HUES6 (cell line): ENCODE measurements at regions not wholly inside any gene's neighbourhood (a gene's known extent, or its start where the extent isn't known, plus 50 kb on each side); places are given as distances from the start of the nearest gene placed in this dataset.

Experiments
- H3K27ac ChIP-seq: 2 replicates; pipeline ENCODE4 v1.7.0; 2013; ENCODE audit warnings: low read depth, mild to moderate bottlenecking, low read length, inconsistent platforms
- H3K27me3 ChIP-seq: 2 replicates; pipeline ENCODE4 v1.6.1; 2013; ENCODE audit warnings: low read length; ENCODE audit not compliant: control insufficient read depth, insufficient read depth
- H3K36me3 ChIP-seq: 2 replicates; pipeline ENCODE4 v1.6.1; 2013; ENCODE audit warnings: low read length; ENCODE audit not compliant: control insufficient read depth, insufficient read depth
- H3K4me1 ChIP-seq: 2 replicates; pipeline ENCODE4 v1.6.1; 2013; ENCODE audit warnings: low read length; ENCODE audit not compliant: control insufficient read depth, insufficient read depth
- H3K4me3 ChIP-seq: 2 replicates; pipeline ENCODE4 v1.5.1; 2013; ENCODE audit warnings: low read depth, low read length
- H3K9ac ChIP-seq: one replicate; pipeline ENCODE4 v1.6.1; 2013; ENCODE audit warnings: mild to moderate bottlenecking, low read length
- H3K9me3 ChIP-seq: 2 replicates; pipeline ENCODE4 v1.6.1; 2013; ENCODE audit warnings: low read depth, low read length; ENCODE audit not compliant: control insufficient read depth, insufficient read depth

DNA sequence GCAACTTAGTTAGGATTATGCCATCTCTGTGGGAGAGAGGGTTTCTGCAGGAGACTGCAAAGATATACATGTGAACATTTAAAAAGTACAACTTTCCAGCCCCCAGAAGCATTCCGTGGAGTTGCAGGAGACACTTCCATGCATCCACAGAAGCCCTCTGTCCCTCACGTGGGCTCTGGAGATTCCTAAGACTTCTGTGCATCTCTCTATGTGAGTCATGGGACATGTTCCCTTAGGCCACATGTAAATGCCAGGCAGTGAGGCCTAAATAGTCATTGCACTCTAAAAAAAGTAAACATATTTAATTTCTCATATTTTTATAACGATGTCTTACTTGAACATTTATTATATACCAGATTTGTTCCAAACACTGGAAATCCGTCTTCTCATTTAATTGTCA, 126.5 kb upstream of the ROPN1 start:
- no peaks in the 10 kb centered on the region for H3K27me3 ChIP-seq
- no peak overlapping the region for H3K9ac ChIP-seq
- H3K4me1 ChIP-seq, result no peaks in the 10 kb centered on the region
- no peaks in the 10 kb centered on the region for H3K36me3 ChIP-seq
- H3K4me3 ChIP-seq, result no peak overlapping the region
- no peaks in the 10 kb centered on the region for H3K9me3 ChIP-seq
- H3K27ac ChIP-seq, result no peak overlapping the region

- Histone ChIP-seq H3K4me3 (no peak overlapping the region), H3K4me1 (no peaks in the 10 kb centered on the region), H3K27ac (no peak overlapping the region), H3K27me3 (no peaks in the 10 kb centered on the region), H3K36me3 (no peaks in the 10 kb centered on the region), H3K9ac (no peak overlapping the region), H3K9me3 (no peaks in the 10 kb centered on the region)
Measured at GRCh38 chr3:124119056-124119716, 127.3 kb upstream of the ROPN1 start.

DNA sequence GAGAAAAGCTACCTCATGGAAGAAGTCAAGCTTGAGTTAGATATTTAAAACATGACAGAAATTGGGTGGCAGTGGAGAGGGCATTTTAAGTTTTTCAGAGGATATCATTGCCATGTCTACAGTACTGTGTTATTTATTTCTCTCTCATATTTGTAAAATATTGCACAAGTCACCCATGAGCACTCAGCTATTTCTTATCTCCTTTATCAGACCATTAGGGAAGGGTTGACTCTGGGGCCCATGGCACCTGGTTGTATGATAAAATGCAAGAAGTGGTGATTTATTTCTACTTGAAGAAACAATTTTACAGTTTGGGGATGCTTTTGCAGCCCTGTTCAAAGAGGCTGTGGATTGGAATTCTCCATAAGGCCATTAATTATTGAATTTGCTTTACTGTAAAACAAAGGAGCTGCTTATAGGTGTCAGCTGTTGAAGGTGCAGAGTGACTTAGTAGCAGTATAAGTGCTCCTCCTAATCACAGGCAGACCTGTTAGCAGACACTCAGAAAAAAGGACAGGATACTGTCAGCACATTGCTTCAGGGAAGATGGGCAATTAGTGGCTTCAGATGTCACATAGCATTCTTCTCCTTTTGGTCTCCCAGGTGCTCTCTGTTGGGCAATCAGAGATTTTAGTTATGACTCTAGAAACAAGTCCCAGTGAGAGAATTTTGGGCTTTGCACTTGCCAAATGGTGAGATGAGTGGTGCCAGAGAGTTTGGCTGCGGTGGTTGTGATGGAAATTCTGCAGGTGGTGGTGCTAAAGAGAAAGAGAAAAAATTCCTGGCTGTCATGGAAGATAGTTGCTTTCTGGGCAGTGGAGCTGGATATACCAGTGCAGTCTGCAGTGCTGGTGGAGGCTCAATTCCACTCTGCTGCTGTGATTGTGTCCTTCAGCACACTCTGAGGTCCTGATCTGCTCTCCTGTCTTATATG, 129.7 kb upstream of the ROPN1 start:
- Histone ChIP-seq H3K9me3 (no peaks in the 10 kb centered on the region), H3K4me1 (no peaks in the 10 kb centered on the region), H3K36me3 (no peaks in the 10 kb centered on the region), H3K27ac (no peak overlapping the region), H3K27me3 (no peaks in the 10 kb centered on the region), H3K9ac (no peak overlapping the region), H3K4me3 (no peak overlapping the region)

DNA sequence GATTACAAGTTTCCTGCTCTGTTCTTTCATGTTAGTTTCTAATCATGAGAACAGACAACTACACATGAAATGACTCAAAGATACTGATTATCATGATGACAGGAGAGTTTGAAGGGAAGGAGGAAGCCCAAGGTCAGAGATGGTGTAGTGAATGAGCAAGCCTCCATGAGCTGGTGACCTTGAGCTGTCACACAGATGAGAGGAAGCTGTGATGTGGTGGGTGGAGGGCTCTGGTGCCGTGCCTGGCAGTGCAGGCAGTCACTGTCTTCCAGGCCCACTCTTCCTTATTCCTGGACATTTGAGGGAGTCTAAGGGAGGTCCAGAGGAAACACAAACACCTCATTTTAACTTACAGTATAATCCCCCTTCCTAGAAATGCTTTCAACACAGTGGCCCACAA, 133.4 kb upstream of the ROPN1 start:
- no peaks in the 10 kb centered on the region for H3K4me1 ChIP-seq
- H3K4me3 ChIP-seq, result no peak overlapping the region
- no peak overlapping the region for H3K9ac ChIP-seq
- no peaks in the 10 kb centered on the region for H3K9me3 ChIP-seq
- H3K36me3 ChIP-seq, result no peaks in the 10 kb centered on the region
- H3K27ac ChIP-seq, result no peak overlapping the region
- H3K27me3 ChIP-seq, result no peaks in the 10 kb centered on the region

DNA sequence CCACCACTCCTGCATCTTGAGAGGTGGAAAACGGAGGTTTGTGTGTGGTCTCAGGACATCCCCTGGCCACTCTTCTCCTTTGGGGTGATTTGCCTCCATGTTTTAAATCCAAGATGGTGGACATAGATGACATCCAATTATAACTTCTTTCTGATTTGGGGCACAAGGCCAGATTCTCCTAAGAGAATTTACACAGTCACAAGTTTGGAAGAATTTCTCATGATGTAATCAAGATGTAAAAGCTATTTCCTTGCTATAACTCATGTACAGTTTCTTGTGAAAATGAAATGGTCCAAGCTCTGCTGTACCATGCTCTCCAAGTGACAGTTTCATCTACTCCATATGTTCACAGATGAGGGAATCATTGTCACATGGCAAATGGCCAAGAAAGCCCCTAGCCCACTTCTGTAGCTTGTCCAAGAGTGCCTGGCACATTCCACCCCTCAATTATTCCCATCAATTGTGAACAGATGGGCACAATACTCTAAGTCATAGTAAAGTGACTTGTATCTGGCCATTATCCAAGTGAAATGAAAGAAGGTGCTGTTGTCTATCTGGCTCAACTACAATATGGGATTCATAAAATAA, 134.6 kb upstream of the ROPN1 start:
- Histone ChIP-seq H3K4me1 (no peaks in the 10 kb centered on the region), H3K4me3 (no peak overlapping the region), H3K9ac (no peak overlapping the region), H3K27me3 (no peaks in the 10 kb centered on the region), H3K9me3 (no peaks in the 10 kb centered on the region), H3K36me3 (no peaks in the 10 kb centered on the region), H3K27ac (no peak overlapping the region)

DNA sequence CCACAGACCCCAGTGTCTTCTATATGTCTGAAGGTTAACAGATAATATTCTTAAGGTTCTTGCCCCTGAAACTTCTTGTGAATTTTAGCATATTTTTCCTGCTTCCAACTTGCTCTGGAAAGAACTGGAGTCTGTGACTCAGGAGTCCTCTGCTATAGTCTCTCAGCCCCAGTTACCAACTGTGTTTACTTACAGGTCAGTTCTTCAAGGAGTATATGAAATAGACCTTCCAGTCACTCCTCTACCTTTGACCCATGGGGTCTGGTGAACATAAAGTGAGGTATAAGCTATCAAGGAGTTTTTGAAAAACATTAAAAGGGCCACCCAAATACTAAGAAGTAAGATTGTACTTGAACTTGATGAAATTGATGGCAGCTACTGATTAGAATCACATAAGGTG, 139.2 kb upstream of the ROPN1 start:
- Histone ChIP-seq H3K4me1 (no peaks in the 10 kb centered on the region), H3K9ac (no peak overlapping the region), H3K36me3 (no peaks in the 10 kb centered on the region), H3K9me3 (no peaks in the 10 kb centered on the region), H3K27me3 (no peaks in the 10 kb centered on the region), H3K4me3 (no peak overlapping the region), H3K27ac (no peak overlapping the region)

- Histone ChIP-seq H3K4me1 (no peaks in the 10 kb centered on the region), H3K27ac (no peak overlapping the region), H3K9me3 (no peaks in the 10 kb centered on the region), H3K36me3 (no peaks in the 10 kb centered on the region), H3K9ac (no peak overlapping the region), H3K27me3 (no peaks in the 10 kb centered on the region), H3K4me3 (no peak overlapping the region)
Measured at GRCh38 chr3:124131580-124131979, 139.7 kb upstream of the ROPN1 start.

- H3K9me3 ChIP-seq, result no peaks in the 10 kb centered on the region
- H3K27me3 ChIP-seq, result no peaks in the 10 kb centered on the region
- H3K4me3 ChIP-seq, result no peak overlapping the region
- no peaks in the 10 kb centered on the region for H3K4me1 ChIP-seq
- H3K27ac ChIP-seq, result no peak overlapping the region
- no peaks in the 10 kb centered on the region for H3K36me3 ChIP-seq
- no peak overlapping the region for H3K9ac ChIP-seq
Measured at GRCh38 chr3:124132813-124133212, 140.9 kb upstream of the ROPN1 start.

- Histone ChIP-seq H3K4me1 (no peaks in the 10 kb centered on the region), H3K9me3 (no peaks in the 10 kb centered on the region), H3K36me3 (no peaks in the 10 kb centered on the region), H3K9ac (no peak overlapping the region), H3K4me3 (no peak overlapping the region), H3K27me3 (no peaks in the 10 kb centered on the region), H3K27ac (no peak overlapping the region)
Measured at GRCh38 chr3:124133366-124133940, 141.5 kb upstream of the ROPN1 start.

DNA sequence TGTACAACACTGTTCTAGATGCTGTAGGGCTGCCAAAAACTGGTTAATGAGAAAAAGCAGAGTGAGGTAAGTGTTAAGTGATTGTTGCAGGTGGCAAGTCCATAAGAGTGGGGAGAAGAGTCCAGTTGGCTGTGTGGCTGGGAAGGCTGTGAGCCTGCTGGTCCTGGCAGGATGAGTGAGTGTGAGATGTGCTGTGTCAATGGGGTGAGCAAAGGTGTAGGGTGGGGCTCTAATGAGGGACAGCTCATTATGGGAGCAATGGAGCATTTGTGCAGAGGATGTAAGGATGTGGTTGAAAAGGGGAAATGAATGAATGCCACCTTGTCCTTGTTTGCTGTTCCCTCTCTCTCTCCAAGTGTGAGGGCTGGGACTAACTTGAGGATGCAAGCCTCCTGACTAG, 145.3 kb upstream of the ROPN1 start:
- H3K9me3 ChIP-seq, result no peaks in the 10 kb centered on the region
- H3K9ac ChIP-seq, result no peak overlapping the region
- H3K4me3 ChIP-seq, result no peak overlapping the region
- H3K27ac ChIP-seq, result no peak overlapping the region
- no peaks in the 10 kb centered on the region for H3K36me3 ChIP-seq
- H3K27me3 ChIP-seq, result no peaks in the 10 kb centered on the region
- H3K4me1 ChIP-seq, result no peaks in the 10 kb centered on the region

- Histone ChIP-seq H3K4me1 (no peaks in the 10 kb centered on the region), H3K27me3 (no peaks in the 10 kb centered on the region), H3K27ac (no peak overlapping the region), H3K36me3 (no peaks in the 10 kb centered on the region), H3K9me3 (no peaks in the 10 kb centered on the region), H3K4me3 (no peak overlapping the region), H3K9ac (no peak overlapping the region)
Measured at GRCh38 chr3:124138148-124138547, 146.2 kb upstream of the ROPN1 start.
